HAP-1 (cell line): ENCODE measurements at regions not wholly inside any gene's neighbourhood (a gene's known extent, or its start where the extent isn't known, plus 50 kb on each side); places are given as distances from the start of the nearest gene placed in this dataset.

Source experiments
- DNase-seq, 2 experiments: peaks; one replicate each; pipeline ENCODE4 v3.0.0-alpha.2; 2016 to 2020; ENCODE audit warnings: low spot score in 2 of 2
- H3K27me3 ChIP-seq: fragments of 250-450 bp; sonication (Bioruptor Pico); 2 replicates; pipeline ENCODE4 v1.5.1; 2020; ENCODE audit warnings: low read depth, mild to moderate bottlenecking, moderate library complexity
- H3K36me3 ChIP-seq: fragments of 250-450 bp; sonication (Bioruptor Pico); replicated peaks from 2 replicates; pipeline ENCODE4 v1.5.1; 2020; ENCODE audit warnings: mild to moderate bottlenecking
- H3K4me1 ChIP-seq: fragments of 250-450 bp; sonication (Bioruptor Pico); 2 replicates; pipeline ENCODE4 v1.5.1; 2020; ENCODE audit warnings: mild to moderate bottlenecking
- H3K4me3 ChIP-seq: fragments of 250-450 bp; sonication (Bioruptor Pico); 2 replicates; pipeline ENCODE4 v1.5.1; 2020; ENCODE audit warnings: mild to moderate bottlenecking, moderate library complexity
- H3K9me3 ChIP-seq: fragments of 250-450 bp; sonication (Bioruptor Pico); 2 replicates; pipeline ENCODE4 v1.5.1; 2020; ENCODE audit warnings: mild to moderate bottlenecking, moderate library complexity
- in situ Hi-C: fragments of 300-500 bp; cut with MboI; formaldehyde crosslinking; loops from 3 replicates; pipeline ENCODE4 v1.14.3; 2020; ENCODE audit warnings: low sequenced_read_pairs, inconsistent platforms, mixed read lengths

- no peak for DNase-seq
- in situ Hi-C loops = no loop called here
These were observed 274.5 kb upstream of the SOX5 start for GRCh38 chr12:24223926-24224325.

GRCh38 chr12:24222968-24223367 is 273.5 kb upstream of the SOX5 start:
- H3K4me1 ChIP-seq = no peaks in the 10 kb centered on the region
- H3K4me3 ChIP-seq = no peak overlapping the region
- no peaks in the 10 kb centered on the region for H3K36me3 ChIP-seq
- no peaks in the 10 kb centered on the region for H3K9me3 ChIP-seq
- H3K27me3 ChIP-seq = no peaks in the 10 kb centered on the region
- in situ Hi-C loops = no loop called here
- DNase-seq = no peak

More at GRCh38 chr12:24223926-24224325, 274.5 kb upstream of the SOX5 start:
- H3K9me3 ChIP-seq = no peaks in the 10 kb centered on the region
- no peaks in the 10 kb centered on the region for H3K36me3 ChIP-seq
- no peaks in the 10 kb centered on the region for H3K4me1 ChIP-seq
- no peaks in the 10 kb centered on the region for H3K27me3 ChIP-seq
- H3K4me3 ChIP-seq = no peak overlapping the region

- DNase-seq = no peak
- no peaks in the 10 kb centered on the region for H3K9me3 ChIP-seq
- H3K4me3 ChIP-seq = no peak overlapping the region
- in situ Hi-C loops = no loop called here
- no peaks in the 10 kb centered on the region for H3K36me3 ChIP-seq
- no peaks in the 10 kb centered on the region for H3K4me1 ChIP-seq
- H3K27me3 ChIP-seq = no peaks in the 10 kb centered on the region
These were observed 263.0 kb upstream of the SOX5 start for GRCh38 chr12:24212496-24212895.

GRCh38 chr12:24206621-24207020 is 257.2 kb upstream of the SOX5 start:
- DNase-seq = no peak
- Histone ChIP-seq H3K27me3 (no peaks in the 10 kb centered on the region), H3K4me3 (no peak overlapping the region), H3K36me3 (no peaks in the 10 kb centered on the region), H3K4me1 (no peaks in the 10 kb centered on the region), H3K9me3 (no peaks in the 10 kb centered on the region)
- in situ Hi-C loops = no loop called here

- H3K4me3 ChIP-seq = no peak overlapping the region
- H3K9me3 ChIP-seq = no peaks in the 10 kb centered on the region
- DNase-seq = no peak
- in situ Hi-C loops = no loop called here
- H3K36me3 ChIP-seq = no peaks in the 10 kb centered on the region
- no peaks in the 10 kb centered on the region for H3K4me1 ChIP-seq
- no peaks in the 10 kb centered on the region for H3K27me3 ChIP-seq
These were observed 251.9 kb upstream of the SOX5 start for GRCh38 chr12:24201258-24201970.

- Histone ChIP-seq H3K4me3 (no peak overlapping the region), H3K4me1 (no peaks in the 10 kb centered on the region), H3K27me3 (no peaks in the 10 kb centered on the region), H3K9me3 (no peaks in the 10 kb centered on the region), H3K36me3 (no peaks in the 10 kb centered on the region)
- no peak for DNase-seq
- in situ Hi-C loops = no loop called here
These were observed 250.5 kb upstream of the SOX5 start for GRCh38 chr12:24200010-24200409.

- in situ Hi-C loops = no loop called here
- no peak overlapping the region for H3K4me3 ChIP-seq
These were observed 249.6 kb upstream of the SOX5 start for GRCh38 chr12:24198936-24199671.

GRCh38 chr12:24198070-24198469 is 248.6 kb upstream of the SOX5 start:
- Histone ChIP-seq H3K27me3 (no peaks in the 10 kb centered on the region), H3K9me3 (no peaks in the 10 kb centered on the region), H3K4me1 (no peaks in the 10 kb centered on the region), H3K4me3 (no peak overlapping the region), H3K36me3 (no peaks in the 10 kb centered on the region)
- no peak for DNase-seq
- in situ Hi-C loops = no loop called here

More at GRCh38 chr12:24198936-24199671, 249.6 kb upstream of the SOX5 start:
- no peak for DNase-seq
- H3K9me3 ChIP-seq = no peaks in the 10 kb centered on the region
- H3K36me3 ChIP-seq = no peaks in the 10 kb centered on the region
- H3K27me3 ChIP-seq = no peaks in the 10 kb centered on the region
- H3K4me1 ChIP-seq = no peaks in the 10 kb centered on the region

GRCh38 chr12:24197532-24197931 is 248.1 kb upstream of the SOX5 start:
- H3K27me3 ChIP-seq = no peaks in the 10 kb centered on the region
- no peak overlapping the region for H3K4me3 ChIP-seq
- no peaks in the 10 kb centered on the region for H3K36me3 ChIP-seq
- H3K9me3 ChIP-seq = no peaks in the 10 kb centered on the region
- DNase-seq = no peak
- in situ Hi-C loops = no loop called here
- no peaks in the 10 kb centered on the region for H3K4me1 ChIP-seq

GRCh38 chr12:24195063-24195462 is 245.6 kb upstream of the SOX5 start:
- no peak for DNase-seq
- Histone ChIP-seq H3K36me3 (no peaks in the 10 kb centered on the region), H3K9me3 (no peaks in the 10 kb centered on the region), H3K4me3 (no peak overlapping the region), H3K4me1 (no peaks in the 10 kb centered on the region), H3K27me3 (no peaks in the 10 kb centered on the region)
- in situ Hi-C loops = no loop called here

GRCh38 chr12:24191117-24191516 is 241.6 kb upstream of the SOX5 start:
- Histone ChIP-seq H3K9me3 (no peaks in the 10 kb centered on the region), H3K4me3 (no peak overlapping the region), H3K4me1 (no peaks in the 10 kb centered on the region), H3K36me3 (no peaks in the 10 kb centered on the region), H3K27me3 (no peaks in the 10 kb centered on the region)
- in situ Hi-C loops = no loop called here
- DNase-seq = no peak

GRCh38 chr12:24185782-24186181 is 236.3 kb upstream of the SOX5 start:
- no peaks in the 10 kb centered on the region for H3K36me3 ChIP-seq
- no peak overlapping the region for H3K4me3 ChIP-seq
- DNase-seq = no peak
- H3K4me1 ChIP-seq = no peaks in the 10 kb centered on the region
- in situ Hi-C loops = no loop called here
- no peaks in the 10 kb centered on the region for H3K9me3 ChIP-seq
- no peaks in the 10 kb centered on the region for H3K27me3 ChIP-seq

- Histone ChIP-seq H3K27me3 (no peaks in the 10 kb centered on the region), H3K4me3 (no peak overlapping the region), H3K4me1 (no peaks in the 10 kb centered on the region), H3K9me3 (no peaks in the 10 kb centered on the region), H3K36me3 (no peaks in the 10 kb centered on the region)
- DNase-seq = no peak
- in situ Hi-C loops = no loop called here
These were observed 228.4 kb upstream of the SOX5 start for GRCh38 chr12:24177889-24178288.

- in situ Hi-C loops = no loop called here
- Histone ChIP-seq H3K36me3 (no peaks in the 10 kb centered on the region), H3K27me3 (no peaks in the 10 kb centered on the region)
These were observed 226.5 kb upstream of the SOX5 start for GRCh38 chr12:24175929-24176328.

More at GRCh38 chr12:24175929-24176328, 226.5 kb upstream of the SOX5 start:
- Histone ChIP-seq H3K4me3 (no peak overlapping the region), H3K9me3 (no peaks in the 10 kb centered on the region), H3K4me1 (peaks cover 10% of the 10 kb centered on the region)
- no peak for DNase-seq
